GM21786 (cell line): ENCODE measurements at regions not wholly inside any gene's neighbourhood (a gene's known extent, or its start where the extent isn't known, plus 50 kb on each side); places are given as distances from the start of the nearest gene placed in this dataset.

Experiments used
- ATAC-seq: cut with Tn5 transposase; IDR thresholded peaks from one replicate; pipeline ENCODE4 v1.9.1; 2021; ENCODE audit not compliant: unreplicated experiment

GRCh38 chr11:123378096-123378495 lies 52.0 kb upstream of the GRAMD1B start:
- no peak for ATAC-seq

- no peak for ATAC-seq
Measured at GRCh38 chr11:123377355-123377754, 52.7 kb upstream of the GRAMD1B start.

DNA sequence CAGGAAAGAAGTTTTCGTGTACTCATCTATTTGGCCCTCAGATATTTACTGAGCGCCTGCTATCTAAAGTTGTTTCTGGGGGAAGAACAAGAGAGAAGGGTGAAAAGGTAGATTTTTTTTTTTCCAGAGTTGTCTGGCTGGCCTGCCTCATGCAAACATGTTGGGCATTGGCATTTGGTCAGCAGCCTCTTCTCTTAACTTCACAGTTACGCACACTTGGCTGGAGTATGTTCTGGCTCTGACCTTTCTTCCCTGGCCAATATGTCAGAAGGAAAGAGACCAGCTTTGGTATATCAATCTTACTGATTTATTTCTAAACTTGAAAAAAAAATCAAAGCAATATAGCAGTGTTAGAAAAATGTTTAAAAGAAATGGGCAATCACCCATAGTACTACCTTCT lies 54.2 kb upstream of the GRAMD1B start:
- ATAC-seq = no peak

GRCh38 chr11:123374622-123374968 lies 55.5 kb upstream of the GRAMD1B start:
- no peak for ATAC-seq

DNA sequence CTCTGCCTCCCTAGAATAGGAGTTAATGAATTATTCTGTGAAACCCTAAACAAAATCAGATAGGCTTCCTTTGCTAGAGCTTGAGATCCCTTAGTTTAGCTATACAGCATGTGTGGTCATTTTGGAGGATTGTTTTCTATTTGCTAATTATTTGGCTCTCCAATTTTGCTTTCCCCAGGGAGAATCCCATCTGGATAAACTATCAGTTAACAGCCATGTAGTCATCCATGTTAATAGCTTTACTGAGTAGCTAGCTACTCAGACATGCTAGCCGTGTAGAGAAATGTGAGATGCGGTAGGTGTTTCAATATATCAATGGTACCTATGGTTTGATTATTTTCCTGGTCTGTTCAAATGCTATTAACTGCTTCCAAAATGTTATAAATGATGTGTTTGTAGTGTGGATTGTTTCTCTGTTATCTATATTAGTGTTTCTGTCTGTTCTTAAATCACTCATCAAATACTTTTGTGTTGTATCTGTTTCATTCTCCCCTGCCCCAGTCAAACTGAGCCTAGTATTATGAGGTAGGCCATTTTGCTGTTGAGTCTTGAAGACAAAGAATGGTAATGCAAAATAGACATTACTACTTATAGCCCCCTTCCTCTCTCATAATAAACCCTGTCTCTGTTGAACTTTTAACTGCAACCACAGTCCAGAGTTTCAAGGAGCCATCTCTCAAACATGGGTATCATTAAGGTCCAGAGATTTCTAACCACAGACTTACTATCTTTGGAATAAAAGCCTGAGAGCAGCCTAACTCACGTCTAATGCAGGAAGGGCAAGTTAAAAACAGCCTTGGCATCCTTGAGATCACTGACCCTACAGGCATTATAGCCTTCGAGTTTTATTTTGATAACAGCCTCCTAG lies 56.1 kb upstream of the GRAMD1B start:
- no peak for ATAC-seq

DNA sequence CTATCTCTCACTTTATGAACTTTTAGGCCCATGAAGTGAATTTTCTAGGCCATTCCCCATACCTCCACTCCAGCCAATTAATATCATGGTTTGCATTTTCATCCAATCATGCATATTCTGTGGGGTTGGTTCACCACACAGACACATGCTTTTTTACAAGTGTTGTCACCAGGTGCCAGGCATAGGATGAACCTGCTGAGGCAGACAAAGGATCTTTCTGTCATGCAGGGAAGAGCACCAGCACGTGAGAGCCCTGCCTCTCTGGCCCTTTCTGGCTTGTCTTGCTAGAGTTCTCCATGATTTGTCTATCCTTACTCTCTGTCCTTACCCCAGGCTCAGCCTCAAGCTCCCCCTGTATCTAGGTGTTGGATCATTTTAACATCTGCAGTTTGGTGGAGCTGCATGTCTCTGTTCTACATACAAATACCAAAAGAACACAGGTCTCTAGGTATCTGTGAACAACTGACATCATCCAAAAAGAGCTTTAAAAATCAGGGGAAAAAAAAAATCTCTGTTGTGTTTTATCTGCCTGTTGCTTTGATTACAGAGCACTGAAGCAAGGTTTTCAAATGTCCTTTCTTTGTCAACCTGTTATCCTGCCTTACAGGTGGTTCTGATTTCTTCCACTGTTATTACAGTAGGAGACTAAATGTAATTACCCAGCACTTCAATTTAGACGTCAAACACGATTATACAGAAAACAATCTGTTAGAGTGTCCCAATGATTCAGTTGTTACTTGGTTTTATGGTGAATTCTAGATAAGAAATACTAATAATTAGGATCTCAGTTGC lies 58.4 kb upstream of the GRAMD1B start:
- no peak for ATAC-seq

DNA sequence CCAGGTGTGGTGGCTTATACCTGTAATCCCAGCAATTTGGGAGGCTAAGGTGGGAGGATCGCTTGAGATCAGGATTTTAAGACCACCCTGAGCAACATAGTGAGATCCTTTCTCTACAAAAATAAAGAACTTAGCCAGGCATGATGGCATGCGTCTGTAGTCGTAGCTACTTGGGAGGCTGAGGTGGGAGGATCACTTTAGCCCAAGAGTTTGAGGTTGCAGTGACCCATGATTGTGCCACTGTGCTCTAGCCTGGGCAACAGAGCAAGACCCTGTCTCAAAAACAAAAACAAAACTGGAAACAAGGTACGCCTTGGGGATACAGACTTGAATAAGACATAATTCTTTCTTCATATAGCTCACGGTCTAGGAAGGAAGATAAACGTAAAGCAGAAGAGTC lies 63.1 kb upstream of the GRAMD1B start:
- no peak for ATAC-seq

- no peak for ATAC-seq
Measured at GRCh38 chr11:123365955-123366354, 64.1 kb upstream of the GRAMD1B start.

DNA sequence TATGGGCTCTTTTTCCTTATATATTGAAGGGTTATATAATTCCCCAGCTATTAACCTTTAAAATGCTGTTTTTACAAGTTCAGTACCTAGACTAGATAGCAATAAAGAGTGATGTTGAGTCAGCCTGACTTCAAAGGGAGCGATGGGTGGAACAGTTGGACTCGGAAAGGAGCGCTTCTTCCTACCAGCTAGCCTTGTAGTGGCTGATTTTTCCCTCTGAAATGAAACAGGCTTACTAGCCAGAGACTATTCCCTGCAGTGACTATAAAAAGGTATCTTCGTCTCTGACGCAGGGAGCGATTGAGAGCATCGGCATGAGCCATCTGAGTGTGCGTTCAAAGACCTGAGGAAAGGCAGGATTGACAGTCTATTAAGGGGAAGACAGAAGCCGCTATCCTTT lies 66.0 kb upstream of the GRAMD1B start:
- no peak for ATAC-seq

DNA sequence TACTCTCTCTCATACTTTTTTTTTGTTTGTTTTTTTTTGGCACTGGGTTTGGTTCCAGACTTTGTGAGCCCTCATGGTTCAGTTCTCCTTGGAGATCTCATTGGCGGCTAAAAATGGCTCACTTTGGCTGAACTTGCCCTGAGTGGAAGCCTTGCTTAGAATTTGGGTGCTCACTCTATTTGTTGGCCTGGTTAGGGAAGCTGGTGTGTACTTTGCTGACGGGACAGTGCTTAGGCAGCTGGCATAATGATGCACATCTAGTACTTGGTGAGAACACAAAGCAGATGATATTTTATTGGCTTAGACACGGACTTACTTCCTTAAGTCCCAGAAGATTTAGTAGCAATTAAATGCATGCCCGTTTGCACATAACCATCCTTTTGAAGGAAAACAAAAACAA lies 66.5 kb upstream of the GRAMD1B start:
- no peak for ATAC-seq

DNA sequence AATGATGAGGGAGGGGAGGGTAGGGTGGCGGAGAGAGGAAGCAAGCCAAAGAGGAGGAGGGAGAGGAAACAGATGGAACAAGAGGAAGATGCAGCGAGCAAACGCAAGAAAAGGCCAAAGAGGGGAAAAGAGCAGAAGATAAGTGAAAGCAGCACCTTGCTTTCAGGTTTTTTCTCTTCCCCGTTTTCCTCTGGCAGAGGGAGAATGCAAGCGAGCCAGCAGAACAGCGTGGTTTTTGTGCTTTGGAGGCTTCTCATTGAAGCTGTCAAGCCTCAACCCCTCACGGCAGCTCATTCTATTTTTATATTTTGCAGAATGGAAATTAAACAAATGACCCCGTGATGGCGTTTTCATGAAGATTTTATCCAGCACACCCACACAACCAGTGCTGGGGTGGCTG lies 67.1 kb upstream of the GRAMD1B start:
- ATAC-seq = no peak

DNA sequence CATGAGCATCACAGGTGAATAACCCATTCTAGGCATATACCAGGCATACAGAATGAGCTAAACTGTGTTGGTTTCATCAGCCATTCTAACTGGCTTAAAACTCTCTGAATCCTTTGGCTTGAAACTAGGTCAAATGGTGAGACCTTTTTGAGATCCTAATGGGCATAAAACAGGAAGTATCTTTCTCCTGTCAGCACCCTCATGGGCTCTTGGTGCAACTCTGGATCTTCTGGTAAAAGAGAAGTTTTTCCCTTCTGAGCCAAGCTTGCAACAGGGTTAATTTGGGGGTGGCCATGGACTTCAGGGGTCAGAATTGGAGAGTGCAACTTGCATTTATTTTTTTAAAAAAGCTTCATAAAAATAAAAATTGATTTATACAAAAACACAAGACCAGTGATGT lies 67.9 kb upstream of the GRAMD1B start:
- no peak for ATAC-seq

DNA sequence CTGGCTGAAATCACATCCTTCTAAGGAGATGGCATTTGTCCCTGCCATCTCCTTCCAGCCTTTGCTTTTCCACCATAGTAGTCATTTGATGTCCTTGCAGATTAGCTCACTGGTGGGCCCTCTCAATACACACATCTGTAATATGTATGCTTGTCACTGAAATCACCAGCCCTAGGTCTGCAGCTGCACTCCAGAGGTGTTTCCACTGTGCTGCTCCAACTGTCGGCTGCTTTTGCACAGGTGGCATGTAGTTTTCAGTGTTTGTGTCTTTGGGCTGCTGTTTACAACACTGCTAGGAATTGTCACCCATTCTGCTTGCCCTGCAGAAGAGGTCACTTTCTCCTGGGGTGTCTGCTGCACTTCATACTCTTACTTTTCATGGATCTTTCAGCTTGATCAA lies 69.0 kb upstream of the GRAMD1B start:
- no peak for ATAC-seq

GRCh38 chr11:123360267-123360936 lies 69.7 kb upstream of the GRAMD1B start:
- no peak for ATAC-seq

- peak; percentile 58 for ATAC-seq
Measured at GRCh38 chr11:123357990-123358827, 71.9 kb upstream of the GRAMD1B start.

DNA sequence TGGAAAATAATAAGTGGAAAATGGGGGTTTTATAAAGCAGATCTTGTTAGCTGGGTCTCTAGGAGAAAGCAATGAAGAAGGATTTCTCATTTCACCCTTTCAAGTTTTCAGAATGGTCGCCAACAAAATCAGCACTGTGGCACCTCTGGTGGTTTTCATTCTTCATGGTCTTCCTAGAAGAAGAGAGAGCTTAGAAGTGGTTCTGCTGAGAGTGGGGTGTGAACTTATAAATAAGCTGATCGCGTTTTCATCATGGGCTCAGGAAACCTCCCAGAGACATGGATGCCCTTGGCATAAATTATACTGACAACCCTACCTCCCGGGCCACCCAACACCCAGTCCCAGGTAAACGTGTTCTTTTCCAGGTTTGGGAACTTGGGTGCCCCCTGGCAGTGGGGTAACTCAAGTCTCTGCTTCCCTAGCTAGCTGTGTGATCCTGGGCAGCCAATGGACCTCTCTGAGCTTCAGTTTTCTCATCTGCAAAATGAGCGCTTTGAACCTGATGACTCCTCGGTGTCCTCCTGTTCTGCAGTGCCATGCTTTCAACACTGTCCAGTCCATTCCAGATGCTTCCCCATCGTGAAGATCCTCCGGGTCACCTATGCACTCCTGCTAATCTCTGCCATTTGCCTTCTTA lies 72.6 kb upstream of the GRAMD1B start:
- no peak for ATAC-seq

DNA sequence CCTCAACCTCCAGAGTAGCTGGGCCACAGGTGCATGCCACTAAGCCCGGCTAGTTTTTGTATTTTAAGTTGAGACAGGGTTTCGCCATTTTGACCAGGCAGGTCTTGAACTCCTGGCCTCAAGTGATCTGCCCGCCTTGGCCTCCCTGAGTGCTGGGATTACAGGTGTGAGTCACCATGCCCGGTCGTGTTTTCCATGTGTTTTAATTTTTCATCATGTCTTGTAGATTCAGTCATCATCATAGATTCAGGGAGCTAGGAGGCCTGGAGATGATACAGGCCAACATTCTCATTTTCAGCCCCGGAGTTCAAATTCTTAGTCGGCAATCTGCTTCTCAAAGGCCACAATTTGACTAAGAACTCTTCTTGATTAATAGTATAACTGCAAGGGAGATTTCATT lies 73.5 kb upstream of the GRAMD1B start:
- ATAC-seq = no peak

DNA sequence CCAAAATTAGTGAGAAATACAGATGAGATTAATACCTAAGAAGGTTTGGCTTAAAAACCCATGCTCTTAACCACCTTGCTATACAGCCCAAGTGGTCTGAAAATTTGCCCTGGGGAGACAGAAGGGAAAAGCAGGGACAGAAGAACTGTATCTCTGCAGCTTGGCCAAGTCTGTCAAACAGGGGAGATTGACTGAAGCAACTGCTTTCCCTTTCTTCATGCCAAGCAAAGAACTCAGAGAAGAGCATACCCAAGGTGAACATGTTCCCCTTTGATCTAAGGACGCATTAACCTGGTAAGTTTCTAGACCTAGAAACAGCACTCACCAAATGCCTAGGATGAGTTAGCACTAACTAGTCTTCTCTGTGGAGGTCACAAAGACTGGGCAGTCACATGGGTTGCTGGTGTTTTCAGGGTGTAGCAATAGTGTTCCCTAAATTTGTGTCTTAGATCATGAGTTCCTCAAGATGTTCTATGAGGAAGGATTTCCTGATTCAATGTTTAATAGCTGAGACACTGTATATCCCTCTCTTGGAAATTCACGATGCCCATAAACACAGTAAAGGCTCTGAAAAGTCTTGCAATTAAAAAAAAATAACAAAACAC lies 75.6 kb upstream of the GRAMD1B start:
- no peak for ATAC-seq

DNA sequence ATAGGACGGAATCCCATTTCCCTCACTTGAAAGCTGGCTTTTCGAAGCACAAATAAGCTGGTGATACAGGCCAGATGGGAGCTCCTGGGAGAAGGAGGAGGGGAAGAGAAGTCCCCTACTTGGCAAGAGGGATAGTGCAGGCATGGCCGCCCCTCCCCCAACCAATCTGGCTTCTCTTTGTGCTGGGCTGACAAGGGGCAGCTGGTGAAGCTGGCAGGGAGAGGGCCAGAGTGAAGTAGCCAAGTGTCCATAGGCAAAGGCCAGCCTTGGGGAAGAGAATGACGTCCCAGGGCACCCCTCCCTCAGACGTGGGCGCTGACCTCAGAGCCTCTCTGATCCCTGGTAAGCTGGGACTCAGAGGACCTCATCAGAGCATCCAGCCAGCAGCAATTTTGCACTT lies 78.7 kb upstream of the GRAMD1B start:
- ATAC-seq = no peak

GRCh38 chr11:123349382-123349781 lies 80.7 kb upstream of the GRAMD1B start:
- ATAC-seq = no peak
